NCI-H2196 treated with DMSO at 0.1 percent for 48 hours (cell line): ENCODE measurements at regions not wholly inside any gene's neighbourhood (a gene's known extent, or its start where the extent isn't known, plus 50 kb on each side); places are given as distances from the start of the nearest gene placed in this dataset.

Source experiments
- DNase-seq: peaks from one replicate; lab custom pipeline; 2025; ENCODE audit not compliant: unreplicated experiment; lab: John Stamatoyannopoulos, UW

- no peak for DNase-seq
Observed at GRCh38 chr2:129152514-129152913, 827.0 kb upstream of the RAB6C start.

GRCh38 chr2:129160879-129161278 is 818.6 kb upstream of the RAB6C start:
- no peak for DNase-seq

GRCh38 chr2:129164220-129164949 is 815.1 kb upstream of the RAB6C start:
- DNase-seq = no peak

- no peak for DNase-seq
Observed at GRCh38 chr2:129165006-129165405, 814.5 kb upstream of the RAB6C start.

- no peak for DNase-seq
Observed at GRCh38 chr2:129167456-129167855, 812.0 kb upstream of the RAB6C start.

- no peak for DNase-seq
Observed at GRCh38 chr2:129170570-129170969, 808.9 kb upstream of the RAB6C start.

- no peak for DNase-seq
Observed at GRCh38 chr2:129174143-129174542, 805.3 kb upstream of the RAB6C start.

- no peak for DNase-seq
Observed at GRCh38 chr2:129175051-129175450, 804.4 kb upstream of the RAB6C start.

- no peak for DNase-seq
Observed at GRCh38 chr2:129176375-129176774, 803.1 kb upstream of the RAB6C start.

GRCh38 chr2:129178356-129178755 is 801.1 kb upstream of the RAB6C start:
- no peak for DNase-seq

- DNase-seq = no peak
Observed at GRCh38 chr2:129179199-129179598, 800.3 kb upstream of the RAB6C start.

GRCh38 chr2:129180124-129180716 is 799.2 kb upstream of the RAB6C start:
- DNase-seq = no peak

- no peak for DNase-seq
Observed at GRCh38 chr2:129181433-129181832, 798.0 kb upstream of the RAB6C start.

- no peak for DNase-seq
Observed at GRCh38 chr2:129181963-129182362, 797.5 kb upstream of the RAB6C start.

- no peak for DNase-seq
Observed at GRCh38 chr2:129187343-129187742, 792.1 kb upstream of the RAB6C start.

GRCh38 chr2:129188451-129188850 is 791.0 kb upstream of the RAB6C start:
- DNase-seq = no peak

- no peak for DNase-seq
Observed at GRCh38 chr2:129189617-129190319, 789.7 kb upstream of the RAB6C start.

- no peak for DNase-seq
Observed at GRCh38 chr2:129190494-129190893, 789.0 kb upstream of the RAB6C start.

GRCh38 chr2:129191530-129191929 is 787.9 kb upstream of the RAB6C start:
- DNase-seq = no peak

GRCh38 chr2:129192117-129192516 is 787.3 kb upstream of the RAB6C start:
- no peak for DNase-seq

- DNase-seq = no peak
Observed at GRCh38 chr2:129192841-129193253, 786.6 kb upstream of the RAB6C start.

- DNase-seq = no peak
Observed at GRCh38 chr2:129193961-129194360, 785.5 kb upstream of the RAB6C start.
